ENCODE measurements at regions not wholly inside any gene's neighbourhood (a gene's known extent, or its start where the extent isn't known, plus 50 kb on each side); places are given as distances from the start of the nearest gene placed in this dataset.

DNA sequence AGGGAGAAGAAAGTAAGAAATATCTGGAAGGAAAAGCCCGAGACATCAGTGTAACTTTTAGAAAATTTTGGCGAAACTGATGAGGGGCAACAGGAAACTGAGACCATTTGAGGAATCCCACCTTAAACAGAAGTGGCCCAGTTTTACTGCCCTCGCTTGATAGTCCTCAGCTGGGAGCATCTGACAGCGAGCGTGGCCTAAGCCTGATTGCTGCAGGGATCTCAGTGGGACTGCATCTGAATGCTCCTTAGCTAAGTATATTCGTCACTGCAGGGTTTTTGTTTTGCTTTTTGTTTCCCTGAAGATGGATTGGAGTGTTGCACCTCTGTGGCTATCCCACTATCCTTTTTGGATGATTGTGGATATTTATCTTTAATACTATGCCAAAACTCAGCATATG lies 262.7 kb upstream of the KLHL1 start:
- Mint-ChIP-seq H3K36me3 (ENCODE audit: low read depth) (no peaks in the 10 kb centered on the region), H3K27me3 (no peaks in the 10 kb centered on the region), H3K4me1 (no peaks in the 10 kb centered on the region), H3K9me3 (peaks cover 2% of the 10 kb centered on the region), H3K4me3 (no peak overlapping the region), H3K27ac (no peak overlapping the region)
- CTCF ChIA-PET, result no interaction called here
- POLR2A ChIA-PET, result no interaction called here
- DNase-seq, result no peak

DNA sequence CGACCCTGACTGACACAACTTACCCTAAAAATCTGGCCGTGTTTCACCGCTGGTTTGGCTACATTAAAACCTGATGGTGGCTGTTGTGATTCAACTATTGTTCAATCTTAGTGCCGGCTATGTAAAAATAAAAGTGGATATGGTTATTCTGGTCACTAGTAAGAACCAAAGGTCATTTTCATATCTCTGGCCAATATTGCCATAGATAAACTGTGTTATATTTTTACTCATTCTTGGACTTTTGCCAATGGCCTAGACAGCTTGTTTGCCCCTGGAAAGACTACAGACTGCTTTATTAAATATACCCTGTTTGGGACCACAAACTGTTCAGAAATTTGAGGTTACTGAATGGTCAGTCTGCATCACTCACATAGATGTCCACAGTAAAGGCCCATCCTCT lies 258.5 kb upstream of the KLHL1 start:
- Mint-ChIP-seq H3K27me3 (no peaks in the 10 kb centered on the region), H3K36me3 (ENCODE audit: low read depth) (no peaks in the 10 kb centered on the region), H3K27ac (no peak overlapping the region), H3K4me1 (no peaks in the 10 kb centered on the region), H3K9me3 (peaks cover 5% of the 10 kb centered on the region), H3K4me3 (no peak overlapping the region)
- POLR2A ChIA-PET, result no interaction called here
- CTCF ChIA-PET, result no interaction called here
- no peak for DNase-seq

DNA sequence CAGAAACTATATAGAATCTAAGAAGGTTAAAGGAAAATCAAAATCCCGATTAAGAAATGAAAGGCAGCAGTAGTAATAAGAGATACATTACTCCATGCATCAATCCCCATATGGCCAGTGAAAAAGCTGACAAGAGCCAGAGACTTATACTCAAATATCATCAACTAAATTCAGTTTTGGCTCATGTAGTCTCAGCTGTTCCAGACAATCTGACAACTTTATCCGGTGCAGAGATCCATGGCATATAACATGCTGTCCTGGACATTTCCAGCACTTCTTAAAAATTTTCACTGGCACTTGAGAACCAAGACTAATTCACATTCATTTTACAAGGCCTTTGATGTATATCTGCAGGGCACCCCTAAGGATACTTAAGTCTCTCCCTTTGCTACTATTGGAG lies 255.7 kb upstream of the KLHL1 start:
- H3K36me3 Mint-ChIP-seq (ENCODE audit: low read depth), result no peaks in the 10 kb centered on the region
- no peaks in the 10 kb centered on the region for H3K4me1 Mint-ChIP-seq
- ChIA-PET POLR2A (no interaction called here), CTCF (no interaction called here)
- H3K27me3 Mint-ChIP-seq, result no peaks in the 10 kb centered on the region
- no peak for DNase-seq
- H3K9me3 Mint-ChIP-seq, result peaks cover 3% of the 10 kb centered on the region
- H3K27ac Mint-ChIP-seq, result no peak overlapping the region
- H3K4me3 Mint-ChIP-seq, result no peak overlapping the region

DNA sequence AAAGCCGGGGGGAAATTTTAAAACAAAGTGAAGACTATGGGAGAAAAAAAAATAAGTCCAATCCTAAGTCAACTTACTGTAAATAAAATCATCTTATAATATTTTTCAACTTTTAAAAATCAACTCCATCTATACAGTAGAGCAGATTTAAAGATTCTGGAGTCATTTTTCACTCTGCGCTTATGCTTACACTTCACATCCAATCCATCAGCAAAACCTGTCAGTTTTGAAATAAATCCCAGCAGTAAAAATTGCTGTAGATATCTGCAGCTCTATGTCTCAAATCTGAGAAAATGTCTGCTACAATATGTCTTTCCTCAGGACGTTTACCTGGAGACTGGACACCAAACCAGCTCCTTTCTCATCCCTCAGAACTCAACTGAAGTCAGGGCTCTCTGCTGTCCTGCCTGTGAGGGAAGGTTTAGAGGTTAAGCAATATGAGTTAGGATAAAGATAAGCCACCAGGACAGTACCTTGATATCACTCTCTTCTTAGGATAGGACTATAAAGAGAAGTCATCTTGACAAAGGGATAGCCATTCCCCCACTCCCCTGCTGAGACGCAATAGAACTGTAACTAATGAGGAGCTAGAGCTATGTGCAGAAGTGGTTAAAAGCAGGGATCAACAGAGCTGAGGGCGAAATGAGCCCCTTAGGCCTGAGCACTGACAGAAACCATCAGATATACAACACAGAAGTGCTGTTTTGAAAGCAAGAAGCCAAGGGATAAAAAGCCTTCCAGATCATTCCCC lies 254.7 kb upstream of the KLHL1 start:
- ChIA-PET POLR2A (no interaction called here), CTCF (no interaction called here)
- no peaks in the 10 kb centered on the region for H3K27me3 Mint-ChIP-seq
- H3K4me1 Mint-ChIP-seq, result no peaks in the 10 kb centered on the region
- H3K36me3 Mint-ChIP-seq (ENCODE audit: low read depth), result no peaks in the 10 kb centered on the region
- peaks cover 3% of the 10 kb centered on the region for H3K9me3 Mint-ChIP-seq
- H3K27ac Mint-ChIP-seq, result no peak overlapping the region
- H3K4me3 Mint-ChIP-seq, result no peak overlapping the region
- no peak for DNase-seq

DNA sequence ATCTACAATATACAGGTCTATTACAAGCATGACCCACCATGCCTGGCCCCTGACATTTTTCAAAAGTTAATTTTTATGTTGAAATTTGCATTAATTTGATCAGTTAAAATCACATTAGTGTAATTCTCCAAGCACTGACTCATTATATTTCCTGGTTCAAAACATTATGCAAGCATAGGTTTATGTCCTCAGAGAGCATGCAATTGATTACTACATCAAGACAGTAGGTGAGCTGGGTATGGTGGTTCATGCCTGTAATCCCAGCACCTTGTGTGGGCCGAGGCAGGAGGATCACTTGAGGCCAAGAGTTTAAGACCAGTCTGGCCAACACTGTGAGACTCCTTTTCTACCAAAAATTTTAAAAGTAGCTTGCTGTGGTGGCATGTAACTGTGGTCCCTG lies 248.8 kb upstream of the KLHL1 start:
- no peak for DNase-seq
- no peak overlapping the region for H3K4me3 Mint-ChIP-seq
- H3K4me1 Mint-ChIP-seq, result no peaks in the 10 kb centered on the region
- H3K36me3 Mint-ChIP-seq (ENCODE audit: low read depth), result no peaks in the 10 kb centered on the region
- no peaks in the 10 kb centered on the region for H3K27me3 Mint-ChIP-seq
- peaks cover 3% of the 10 kb centered on the region for H3K9me3 Mint-ChIP-seq
- ChIA-PET POLR2A (no interaction called here), CTCF (no interaction called here)
- no peak overlapping the region for H3K27ac Mint-ChIP-seq

DNA sequence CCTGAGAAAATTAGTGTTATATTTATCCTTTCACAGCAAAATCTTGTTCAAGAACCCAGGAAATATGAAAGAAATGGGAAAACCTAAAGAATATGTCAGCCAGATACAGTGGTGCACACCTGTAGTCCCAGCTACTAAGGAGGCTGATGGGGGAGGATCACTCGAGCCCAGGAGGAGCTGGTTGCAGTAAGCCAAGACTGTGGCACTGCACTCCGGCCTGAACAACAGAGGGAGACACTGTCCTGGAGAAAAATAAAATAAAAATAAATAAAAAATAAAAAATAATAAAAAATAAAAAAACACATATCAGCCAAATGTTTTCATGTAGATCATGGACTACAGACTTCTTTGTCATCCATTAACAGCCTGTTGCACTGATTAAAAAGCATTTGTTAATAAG lies 244.8 kb upstream of the KLHL1 start:
- no peak overlapping the region for H3K27ac Mint-ChIP-seq
- ChIA-PET CTCF (no interaction called here), POLR2A (no interaction called here)
- H3K27me3 Mint-ChIP-seq, result no peaks in the 10 kb centered on the region
- no peaks in the 10 kb centered on the region for H3K4me1 Mint-ChIP-seq
- no peak overlapping the region for H3K4me3 Mint-ChIP-seq
- peaks cover 5% of the 10 kb centered on the region for H3K9me3 Mint-ChIP-seq
- no peak for DNase-seq
- H3K36me3 Mint-ChIP-seq (ENCODE audit: low read depth), result no peaks in the 10 kb centered on the region

DNA sequence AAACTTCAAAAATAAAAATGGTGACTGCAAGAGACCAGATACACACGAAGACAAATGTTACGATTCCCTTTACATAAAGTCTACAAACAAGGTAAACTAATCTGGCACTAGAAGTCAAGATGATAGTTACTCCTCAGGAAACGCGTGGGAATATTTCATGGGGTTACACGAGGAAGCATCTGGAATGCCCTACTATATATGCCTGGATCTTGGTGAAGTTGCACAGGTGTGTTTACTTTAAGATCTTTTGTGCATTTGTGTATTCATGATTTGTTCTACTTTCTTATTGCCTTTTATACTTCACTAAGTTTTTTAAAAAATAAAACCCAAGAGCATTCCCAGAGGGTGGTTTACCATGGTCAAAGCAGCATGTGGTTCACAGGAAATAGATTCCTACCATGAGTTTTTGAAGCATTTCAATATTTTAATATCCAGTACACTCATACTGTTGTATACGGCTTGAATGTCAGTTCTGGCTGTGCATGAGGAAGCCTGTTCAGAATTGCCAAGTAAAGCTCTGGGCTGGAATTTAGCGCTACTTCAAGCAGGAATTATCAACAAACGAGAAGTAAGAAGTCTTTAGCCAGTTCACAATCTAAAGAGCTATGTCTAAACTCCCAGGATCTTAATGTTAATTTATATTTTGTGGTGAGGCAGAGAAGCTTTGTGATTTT lies 239.8 kb upstream of the KLHL1 start:
- Mint-ChIP-seq H3K9me3 (peaks cover 3% of the 10 kb centered on the region), H3K36me3 (ENCODE audit: low read depth) (no peaks in the 10 kb centered on the region), H3K4me3 (no peak overlapping the region), H3K4me1 (no peaks in the 10 kb centered on the region), H3K27ac (no peak overlapping the region), H3K27me3 (no peaks in the 10 kb centered on the region)
- no peak for DNase-seq
- ChIA-PET POLR2A (no interaction called here), CTCF (no interaction called here)

DNA sequence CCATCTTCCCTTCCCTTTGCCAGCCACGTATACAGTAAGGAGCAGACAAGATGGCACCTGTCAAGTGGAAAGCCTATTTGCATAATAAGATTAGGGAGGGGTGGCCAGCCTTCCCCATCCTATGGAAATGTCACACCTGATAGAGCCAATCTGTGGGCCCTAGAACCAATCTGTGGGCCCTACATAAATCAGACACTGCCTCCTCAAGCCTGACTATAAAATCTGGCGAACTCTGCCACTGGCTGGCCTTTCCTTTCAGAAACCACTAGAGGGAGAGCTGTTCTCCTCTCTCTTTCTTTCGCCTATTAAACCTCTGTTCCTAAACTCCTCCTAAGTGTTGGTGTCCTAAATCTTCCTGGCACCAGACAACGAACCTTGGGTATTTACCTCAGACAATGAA lies 231.5 kb upstream of the KLHL1 start:
- no peak overlapping the region for H3K27ac Mint-ChIP-seq
- DNase-seq, result no peak
- POLR2A ChIA-PET, result no interaction called here

DNA sequence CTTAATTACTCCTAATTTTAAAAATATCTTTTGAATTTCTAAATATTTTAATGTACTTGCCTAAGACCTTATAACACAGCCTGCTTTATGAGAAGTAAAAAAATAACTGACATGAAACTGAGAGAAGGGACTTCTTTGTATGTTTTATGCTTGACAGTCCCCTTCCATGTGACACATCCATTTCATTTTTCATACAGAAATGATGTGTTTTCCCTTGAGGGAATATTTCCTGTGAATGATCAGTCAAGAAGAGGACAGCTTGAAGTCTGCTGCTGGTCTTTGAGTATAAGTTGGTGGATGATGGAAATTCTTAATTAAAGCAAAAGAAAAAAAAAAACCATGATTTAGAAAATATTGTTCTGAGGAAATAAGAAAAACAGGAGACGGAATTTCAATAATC lies 230.4 kb upstream of the KLHL1 start:
- POLR2A ChIA-PET, result no interaction called here
- H3K4me3 Mint-ChIP-seq, result no peak overlapping the region
- H3K36me3 Mint-ChIP-seq (ENCODE audit: low read depth), result no peaks in the 10 kb centered on the region
- H3K27ac Mint-ChIP-seq, result no peak overlapping the region
- H3K4me1 Mint-ChIP-seq, result no peaks in the 10 kb centered on the region
- no peaks in the 10 kb centered on the region for H3K27me3 Mint-ChIP-seq
- no peak for DNase-seq
- CTCF ChIA-PET, result no interaction called here
- peaks cover 2% of the 10 kb centered on the region for H3K9me3 Mint-ChIP-seq

More for the DNA sequence above, 231.5 kb upstream of the KLHL1 start:
- no peaks in the 10 kb centered on the region for H3K36me3 Mint-ChIP-seq (ENCODE audit: low read depth)
- H3K27me3 Mint-ChIP-seq, result no peaks in the 10 kb centered on the region
- CTCF ChIA-PET, result no interaction called here
- no peaks in the 10 kb centered on the region for H3K4me1 Mint-ChIP-seq
- no peak overlapping the region for H3K4me3 Mint-ChIP-seq
- peaks cover 2% of the 10 kb centered on the region for H3K9me3 Mint-ChIP-seq

DNA sequence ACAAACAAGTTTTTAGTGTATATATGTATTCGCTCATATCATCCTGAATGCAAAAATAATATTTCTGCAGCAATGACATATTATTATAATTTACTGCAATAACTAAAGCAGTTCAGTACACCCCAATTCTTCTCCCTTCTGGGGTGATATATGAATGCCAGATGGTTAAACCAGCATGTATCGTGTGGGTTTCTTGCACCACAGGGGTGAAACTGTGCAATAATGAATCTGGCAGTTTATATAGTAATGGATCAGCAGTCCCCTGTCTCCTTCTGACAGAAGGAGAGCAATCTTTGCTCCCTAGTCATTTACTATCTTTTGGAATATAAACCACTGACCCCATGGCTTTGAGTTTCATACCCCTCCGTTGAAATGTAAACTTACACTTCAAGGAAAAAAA lies 228.6 kb upstream of the KLHL1 start:
- Mint-ChIP-seq H3K27me3 (no peaks in the 10 kb centered on the region), H3K9me3 (peaks cover 2% of the 10 kb centered on the region), H3K36me3 (ENCODE audit: low read depth) (no peaks in the 10 kb centered on the region), H3K4me3 (no peak overlapping the region), H3K4me1 (no peaks in the 10 kb centered on the region), H3K27ac (no peak overlapping the region)
- CTCF ChIA-PET, result no interaction called here
- DNase-seq, result no peak
- POLR2A ChIA-PET, result no interaction called here

DNA sequence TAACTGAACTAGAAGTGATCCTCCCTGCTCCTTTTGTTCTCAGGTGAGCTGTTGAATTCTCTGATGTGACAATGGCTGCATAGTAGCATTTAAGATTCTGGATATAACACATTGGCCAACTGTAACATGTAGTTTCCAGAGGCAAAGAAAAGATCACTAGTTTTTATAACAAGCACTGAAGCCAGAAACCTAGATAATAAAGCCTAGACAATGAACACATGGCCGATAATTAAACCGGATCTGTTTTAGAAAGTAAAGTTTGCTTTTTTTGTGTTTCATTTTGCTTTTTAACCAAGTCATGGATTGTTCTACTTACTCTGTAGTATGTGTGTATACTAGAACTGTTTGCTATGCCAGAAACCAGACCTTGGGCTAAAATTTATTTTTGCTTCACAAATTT lies 225.5 kb upstream of the KLHL1 start:
- Mint-ChIP-seq H3K4me3 (no peak overlapping the region), H3K9me3 (peaks cover 2% of the 10 kb centered on the region), H3K27me3 (no peaks in the 10 kb centered on the region), H3K4me1 (no peaks in the 10 kb centered on the region), H3K27ac (no peak overlapping the region), H3K36me3 (ENCODE audit: low read depth) (no peaks in the 10 kb centered on the region)
- CTCF ChIA-PET, result no interaction called here
- DNase-seq, result no peak
- POLR2A ChIA-PET, result no interaction called here

DNA sequence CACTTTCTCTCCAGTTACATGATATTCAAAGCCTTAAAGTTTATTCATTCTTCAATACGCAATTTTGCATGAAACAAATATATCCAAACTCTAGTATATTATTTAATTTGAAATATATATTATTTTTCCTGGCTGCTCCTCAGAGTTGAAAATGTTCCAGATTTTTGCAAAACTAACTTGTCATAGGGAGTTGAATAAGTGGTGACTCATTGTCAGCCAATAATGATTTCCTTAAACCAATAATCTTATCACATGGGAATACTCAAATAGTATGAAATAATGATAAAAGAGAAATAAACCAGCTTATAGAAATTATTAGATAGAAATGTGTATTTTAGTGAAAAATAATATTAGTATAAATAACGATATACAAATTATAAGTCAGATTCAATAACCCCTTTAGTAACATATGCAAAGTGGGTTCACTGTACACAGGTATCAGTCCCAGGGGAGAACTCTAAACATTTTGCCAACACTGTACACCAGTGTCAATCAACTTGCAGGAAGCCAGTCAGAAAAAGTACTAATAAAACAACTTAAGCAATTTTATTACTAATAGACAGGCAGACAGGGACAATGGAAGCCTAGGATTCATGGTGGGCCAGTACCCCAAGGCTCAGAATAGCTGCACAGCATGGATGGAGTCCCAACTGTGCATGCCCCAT lies 222.6 kb upstream of the KLHL1 start:
- H3K27me3 Mint-ChIP-seq, result no peaks in the 10 kb centered on the region
- no peaks in the 10 kb centered on the region for H3K36me3 Mint-ChIP-seq (ENCODE audit: low read depth)
- ChIA-PET POLR2A (no interaction called here), CTCF (no interaction called here)
- no peak overlapping the region for H3K27ac Mint-ChIP-seq
- no peaks in the 10 kb centered on the region for H3K9me3 Mint-ChIP-seq
- no peaks in the 10 kb centered on the region for H3K4me1 Mint-ChIP-seq
- H3K4me3 Mint-ChIP-seq, result no peak overlapping the region
- DNase-seq, result no peak

DNA sequence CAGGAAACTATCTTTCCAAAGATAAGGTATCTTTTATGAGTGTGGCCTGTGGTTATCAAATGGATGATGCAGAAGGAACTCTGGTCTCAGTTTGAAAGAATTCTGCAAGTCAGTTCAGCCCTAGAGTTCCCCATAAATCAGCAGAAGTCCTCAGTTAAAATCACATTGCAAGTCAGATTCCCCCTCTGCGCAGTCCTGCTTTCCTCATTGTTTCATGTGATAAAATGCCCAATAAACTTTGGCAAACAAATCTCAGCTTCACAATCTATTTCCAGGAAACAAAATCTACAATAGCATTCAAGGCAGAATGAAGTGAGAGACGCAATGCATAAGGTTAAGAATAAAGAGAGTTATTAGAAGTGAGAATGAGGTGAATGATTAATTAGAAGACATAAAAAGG lies 216.3 kb upstream of the KLHL1 start:
- no peaks in the 10 kb centered on the region for H3K27me3 Mint-ChIP-seq
- no peaks in the 10 kb centered on the region for H3K9me3 Mint-ChIP-seq
- H3K27ac Mint-ChIP-seq, result no peak overlapping the region
- POLR2A ChIA-PET, result no interaction called here
- no peak for DNase-seq
- no peaks in the 10 kb centered on the region for H3K36me3 Mint-ChIP-seq (ENCODE audit: low read depth)
- H3K4me3 Mint-ChIP-seq, result no peak overlapping the region
- CTCF ChIA-PET, result no interaction called here
- no peaks in the 10 kb centered on the region for H3K4me1 Mint-ChIP-seq

DNA sequence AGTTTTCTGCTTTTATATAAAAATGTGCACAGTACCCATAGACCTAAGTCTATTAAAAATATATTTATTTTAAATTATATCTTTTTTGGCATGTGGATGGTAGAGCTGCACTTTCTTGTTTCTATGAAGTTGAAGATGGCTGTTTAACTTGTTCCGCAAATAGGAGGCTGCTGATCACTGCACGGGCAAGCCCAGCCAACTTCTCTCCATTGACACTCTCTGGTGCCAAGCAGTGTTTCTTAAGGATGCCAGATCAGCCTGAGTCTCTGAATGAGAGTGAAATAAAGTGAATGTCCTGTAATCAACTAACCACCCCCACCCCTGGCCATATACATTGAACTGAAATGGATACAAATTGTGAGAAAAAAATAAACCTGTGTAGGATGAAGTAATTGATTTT lies 202.9 kb upstream of the KLHL1 start:
- POLR2A ChIA-PET, result no interaction called here
- H3K4me3 Mint-ChIP-seq, result no peak overlapping the region
- DNase-seq, result no peak
- no peaks in the 10 kb centered on the region for H3K4me1 Mint-ChIP-seq
- CTCF ChIA-PET, result no interaction called here
- peaks cover 6% of the 10 kb centered on the region for H3K9me3 Mint-ChIP-seq
- no peaks in the 10 kb centered on the region for H3K36me3 Mint-ChIP-seq (ENCODE audit: low read depth)
- H3K27ac Mint-ChIP-seq, result no peak overlapping the region
- no peaks in the 10 kb centered on the region for H3K27me3 Mint-ChIP-seq
